HCT116 (cell line): ENCODE measurements at regions not wholly inside any gene's neighbourhood (a gene's known extent, or its start where the extent isn't known, plus 50 kb on each side); places are given as distances from the start of the nearest gene placed in this dataset.

Experiments used
- ATAC-seq: fragments of 200-7000 bp; cut with Tn5 transposase; 2 replicates; pipeline ENCODE4 v1.9.1; 2020; ENCODE audit warnings: mild to moderate bottlenecking, moderate library complexity
- BruUV-seq: library from RNA; stranded (reverse); fragments of 400-500 nt; replicated peaks from 2 replicates; lab custom pipeline; 2021; lab: Mats Ljungman, UMichigan
- CTCF ChIA-PET: fragments of 300-600 bp; sonication (Branson Sonifier 250); formaldehyde crosslinking; loops from one replicate; lab custom pipeline; 2021; ENCODE audit warnings: antibody characterized with exemption; lab: Charles Lee
- POLR2A ChIA-PET: fragments of 300-600, 350-600 bp; sonication (Branson Sonifier 250); formaldehyde crosslinking; loops from one replicate; lab custom pipeline; 2021; ENCODE audit warnings: antibody characterized with exemption; lab: Charles Lee
- RAD21 ChIA-PET, 2 experiments: fragments of 300-600 bp; sonication (Branson Sonifier 250); formaldehyde crosslinking; loops; one replicate each; lab custom pipeline; 2023; ENCODE audit warnings: low total read pairs in 2 of 2; ENCODE audit not compliant: uncharacterized antibody in 2 of 2, unreplicated experiment in 2 of 2, low non-redundant PET in 1 of 2; lab: Charles Lee
- DNase-seq: peaks from one replicate; pipeline ENCODE4 v3.0.0-alpha.2; 2010; ENCODE audit warnings: low read depth, low spot score
- H2AFZ ChIP-seq: fragments of 200-600 bp; shearing (Covaris generic), sonication (generic); 2 replicates; pipeline ENCODE4 v1.6.1; 2017; ENCODE audit warnings: low read depth, mixed run types, mixed read lengths, antibody characterized with exemption, low read length; ENCODE audit not compliant: poor library complexity, severe bottlenecking
- H3K27ac ChIP-seq: 2 replicates; pipeline ENCODE4 v1.5.1; 2012; ENCODE audit warnings: low read depth, low read length
- H3K27me3 ChIP-seq: fragments of 200-600 bp; sonication (generic); 2 replicates; pipeline ENCODE4 v1.6.1; 2016; ENCODE audit warnings: mixed run types, low read length, mixed read lengths; ENCODE audit not compliant: insufficient read depth
- H3K36me3 ChIP-seq, 2 experiments: fragments of 200-500 bp in 1 of 2; fragments of 200-600 bp in 1 of 2; sonication (Bioruptor generic) in 1 of 2; sonication (generic) in 1 of 2; 2 replicates each; pipeline versions ENCODE4 v1.5.1 to v1.6.1; 2014 to 2016; ENCODE audit warnings: low read length in 2 of 2, inconsistent platforms in 1 of 2, mixed read lengths in 1 of 2, mixed run types in 1 of 2; ENCODE audit not compliant: insufficient read depth in 2 of 2, control insufficient read depth in 1 of 2
- H3K4me1 ChIP-seq, 2 experiments: fragments of 200-600 bp in 1 of 2; sonication (generic) in 1 of 2; 2 replicates each; pipeline versions ENCODE4 v1.5.1 to v1.6.1; 2012 to 2017; ENCODE audit warnings: low read length in 2 of 2, inconsistent platforms in 1 of 2, mild to moderate bottlenecking in 1 of 2, mixed read lengths in 1 of 2, mixed run types in 1 of 2, moderate library complexity in 1 of 2; ENCODE audit not compliant: insufficient read depth in 2 of 2, control insufficient read depth in 1 of 2
- H3K4me2 ChIP-seq: fragments of 200-600 bp; sonication (generic); 2 replicates; pipeline ENCODE4 v1.6.1; 2017; ENCODE audit warnings: mixed run types, low read length, mixed read lengths
- H3K4me3 ChIP-seq, 2 experiments: fragments of 200-600 bp in 1 of 2; sonication (generic) in 1 of 2; replicated peaks in 1 of 2; 2 replicates each; pipeline ENCODE4 v1.5.1; 2011 to 2016; ENCODE audit warnings: low read length in 2 of 2, control low read depth in 1 of 2, low read depth in 1 of 2, mild to moderate bottlenecking in 1 of 2, mixed read lengths in 1 of 2, mixed run types in 1 of 2
- H3K79me2 ChIP-seq: fragments of 200-600 bp; sonication (generic); 2 replicates; pipeline ENCODE4 v1.6.1; 2017; ENCODE audit warnings: mild to moderate bottlenecking, mixed run types, low read length, moderate library complexity, mixed read lengths; ENCODE audit not compliant: insufficient read depth
- H3K9ac ChIP-seq: fragments of 200-600 bp; sonication (generic); 2 replicates; pipeline ENCODE4 v1.6.1; 2016; ENCODE audit warnings: low read length, mixed read lengths
- H3K9me2 ChIP-seq: fragments of 200-600 bp; sonication (generic), shearing (Covaris generic); 2 replicates; pipeline ENCODE4 v1.6.1; 2017; ENCODE audit warnings: mixed run types, mild to moderate bottlenecking, moderate library complexity; ENCODE audit not compliant: insufficient read depth
- H3K9me3 ChIP-seq, 2 experiments: fragments of 200-500 bp in 1 of 2; fragments of 200-600 bp in 1 of 2; sonication (Bioruptor generic) in 1 of 2; sonication (generic) in 1 of 2; 2 replicates each; pipeline ENCODE4 v1.6.1; 2014 to 2017; ENCODE audit warnings: low read length in 2 of 2, mixed read lengths in 2 of 2, inconsistent platforms in 1 of 2, low read depth in 1 of 2, mild to moderate bottlenecking in 1 of 2, mixed run types in 1 of 2, moderate library complexity in 1 of 2; ENCODE audit not compliant: control insufficient read depth in 1 of 2, insufficient read depth in 1 of 2
- H4K20me1 ChIP-seq: fragments of 200-600 bp; sonication (generic), shearing (Covaris generic); 2 replicates; pipeline ENCODE4 v1.6.1; 2017; ENCODE audit warnings: mixed run types, mild to moderate bottlenecking, moderate library complexity; ENCODE audit not compliant: insufficient read depth
- EZH2 ChIP-seq: fragments of 200-600 bp; sonication (generic); IDR thresholded peaks from 2 replicates; pipeline ENCODE4 v1.6.1; 2017; ENCODE audit warnings: antibody characterized with exemption, mixed run types
- EZH2phosphoT487 ChIP-seq: fragments of 200-600 bp; IDR thresholded peaks from 2 replicates; pipeline ENCODE4 v1.6.1; 2018; ENCODE audit warnings: antibody characterized with exemption, borderline replicate concordance
- JUND ChIP-seq: IDR thresholded peaks from 2 replicates; pipeline ENCODE4 v1.6.1; 2012
- POLR2A ChIP-seq: IDR thresholded peaks from 2 replicates; pipeline ENCODE4 v1.7.0; 2011; ENCODE audit warnings: borderline replicate concordance; ENCODE audit not compliant: insufficient read depth, insufficient read length; ENCODE audit errors: extremely low read depth
- SIN3A ChIP-seq: IDR thresholded peaks from 2 replicates; pipeline ENCODE4 v1.6.1; 2012; ENCODE audit warnings: low read depth
- TCF7L2 ChIP-seq: IDR thresholded peaks from 2 replicates; pipeline ENCODE4 v1.7.0; 2011; ENCODE audit warnings: borderline replicate concordance, inconsistent platforms; ENCODE audit not compliant: insufficient read depth, insufficient read length; ENCODE audit errors: extremely low read depth
- YY1 ChIP-seq: IDR thresholded peaks from 2 replicates; pipeline ENCODE4 v1.6.1; 2011; ENCODE audit warnings: low read length, low read depth, moderate library complexity, mild to moderate bottlenecking; ENCODE audit not compliant: insufficient replicate concordance; ENCODE audit errors: extremely low read depth
- intact Hi-C: fragments of 100-400 bp; cut with micrococcal nuclease; formaldehyde crosslinking; loops from 2 replicates; pipeline ENCODE4 v1.10.0; 2022
- TF ChIP-seq, protein P1 (sequence below): IDR thresholded peaks from 2 replicates; pipeline ENCODE4 v1.6.1; 2012; ENCODE audit warnings: low read depth

GRCh38 chr4:18480342-18480741, 458.8 kb upstream of the LCORL start:
- POLR2A ChIA-PET: no interaction called here
- TF ChIP-seq TCF7L2 (no peak), YY1 (no peak)
- CTCF ChIA-PET: no interaction called here

DNA sequence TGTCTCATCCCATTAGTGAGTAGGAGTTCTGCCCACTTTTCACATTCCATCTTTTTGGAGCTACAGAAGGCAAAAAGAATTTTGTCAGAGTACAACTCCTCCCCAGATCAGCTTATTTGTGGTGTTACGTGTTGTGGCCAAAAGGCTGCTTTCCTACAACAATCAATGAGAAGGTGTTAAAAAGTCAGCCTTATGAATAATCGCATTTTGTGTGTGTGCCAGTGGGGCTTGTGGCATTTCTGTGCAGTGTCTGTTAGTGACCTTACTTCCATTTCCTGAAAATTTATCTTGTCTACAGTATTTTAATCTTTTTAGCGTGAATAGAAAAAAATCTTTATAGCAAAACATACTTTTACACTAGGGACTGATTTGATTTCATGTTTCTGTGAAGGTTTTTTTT, 458.3 kb upstream of the LCORL start:
- DNase-seq (no peak), ATAC-seq (no peak)
- no peaks in the 10 kb centered on the region for H3K36me3 ChIP-seq
- no peak overlapping the region for H3K27ac ChIP-seq
- no peak overlapping the region for H2AFZ ChIP-seq
- BruUV-seq: no TSS peak
- H3K79me2 ChIP-seq: no peaks in the 10 kb centered on the region
- POLR2A ChIA-PET: no interaction called here
- RAD21 ChIA-PET: no interaction called here
- H3K27me3 ChIP-seq: no peaks in the 10 kb centered on the region
- H4K20me1 ChIP-seq: no peaks in the 10 kb centered on the region
- no peaks in the 10 kb centered on the region for H3K9me2 ChIP-seq
- no peaks in the 10 kb centered on the region for H3K4me1 ChIP-seq
- TF ChIP-seq SIN3A: no peak
- TF ChIP-seq, protein P1, sequence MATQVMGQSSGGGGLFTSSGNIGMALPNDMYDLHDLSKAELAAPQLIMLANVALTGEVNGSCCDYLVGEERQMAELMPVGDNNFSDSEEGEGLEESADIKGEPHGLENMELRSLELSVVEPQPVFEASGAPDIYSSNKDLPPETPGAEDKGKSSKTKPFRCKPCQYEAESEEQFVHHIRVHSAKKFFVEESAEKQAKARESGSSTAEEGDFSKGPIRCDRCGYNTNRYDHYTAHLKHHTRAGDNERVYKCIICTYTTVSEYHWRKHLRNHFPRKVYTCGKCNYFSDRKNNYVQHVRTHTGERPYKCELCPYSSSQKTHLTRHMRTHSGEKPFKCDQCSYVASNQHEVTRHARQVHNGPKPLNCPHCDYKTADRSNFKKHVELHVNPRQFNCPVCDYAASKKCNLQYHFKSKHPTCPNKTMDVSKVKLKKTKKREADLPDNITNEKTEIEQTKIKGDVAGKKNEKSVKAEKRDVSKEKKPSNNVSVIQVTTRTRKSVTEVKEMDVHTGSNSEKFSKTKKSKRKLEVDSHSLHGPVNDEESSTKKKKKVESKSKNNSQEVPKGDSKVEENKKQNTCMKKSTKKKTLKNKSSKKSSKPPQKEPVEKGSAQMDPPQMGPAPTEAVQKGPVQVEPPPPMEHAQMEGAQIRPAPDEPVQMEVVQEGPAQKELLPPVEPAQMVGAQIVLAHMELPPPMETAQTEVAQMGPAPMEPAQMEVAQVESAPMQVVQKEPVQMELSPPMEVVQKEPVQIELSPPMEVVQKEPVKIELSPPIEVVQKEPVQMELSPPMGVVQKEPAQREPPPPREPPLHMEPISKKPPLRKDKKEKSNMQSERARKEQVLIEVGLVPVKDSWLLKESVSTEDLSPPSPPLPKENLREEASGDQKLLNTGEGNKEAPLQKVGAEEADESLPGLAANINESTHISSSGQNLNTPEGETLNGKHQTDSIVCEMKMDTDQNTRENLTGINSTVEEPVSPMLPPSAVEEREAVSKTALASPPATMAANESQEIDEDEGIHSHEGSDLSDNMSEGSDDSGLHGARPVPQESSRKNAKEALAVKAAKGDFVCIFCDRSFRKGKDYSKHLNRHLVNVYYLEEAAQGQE: no peak
- no peak for TF ChIP-seq EZH2phosphoT487
- TF ChIP-seq JUND: no peak
- TF ChIP-seq YY1: no peak
- TF ChIP-seq POLR2A: no peak
- TF ChIP-seq EZH2: no peak
- H3K9ac ChIP-seq: no peak overlapping the region
- H3K4me3 ChIP-seq: no peak overlapping the region
- no peaks in the 10 kb centered on the region for H3K9me3 ChIP-seq
- CTCF ChIA-PET: no interaction called here
- intact Hi-C loops: no loop called here
- no peak overlapping the region for H3K4me2 ChIP-seq

More at GRCh38 chr4:18480342-18480741, 458.8 kb upstream of the LCORL start:
- no peak overlapping the region for H3K9ac ChIP-seq
- no peaks in the 10 kb centered on the region for H3K79me2 ChIP-seq
- no peak for ATAC-seq
- H2AFZ ChIP-seq: no peak overlapping the region
- H3K27ac ChIP-seq: no peak overlapping the region
- RAD21 ChIA-PET: no interaction called here
- no peaks in the 10 kb centered on the region for H3K4me1 ChIP-seq
- no peaks in the 10 kb centered on the region for H4K20me1 ChIP-seq
- H3K4me3 ChIP-seq: no peak overlapping the region
- no peak overlapping the region for H3K4me2 ChIP-seq
- no TSS peak for BruUV-seq
- no peaks in the 10 kb centered on the region for H3K27me3 ChIP-seq
- no peaks in the 10 kb centered on the region for H3K36me3 ChIP-seq
- H3K9me3 ChIP-seq: no peaks in the 10 kb centered on the region
- H3K9me2 ChIP-seq: no peaks in the 10 kb centered on the region
- DNase-seq: no peak
- intact Hi-C loops: no loop called here
